GM21576 (cell line): ENCODE measurements at regions not wholly inside any gene's neighbourhood (a gene's known extent, or its start where the extent isn't known, plus 50 kb on each side); places are given as distances from the start of the nearest gene placed in this dataset.
A peak's percentile ranks its signal among the peaks of the same experiment; 100 is the strongest.
"Not testable (repeated sequence)": the region's sequence is repeated elsewhere in the genome, so short reads cannot be mapped to it uniquely, and the experiment has no call there.

ENCODE experiments used
- ATAC-seq: cut with Tn5 transposase; IDR thresholded peaks from one replicate; pipeline ENCODE4 v1.9.1; 2021; ENCODE audit warnings: mild to moderate bottlenecking, moderate library complexity; ENCODE audit not compliant: unreplicated experiment

- ATAC-seq, result no peak
Measured at GRCh38 chr14:56419750-56420149, 159.8 kb upstream of the TMEM260 start.

DNA sequence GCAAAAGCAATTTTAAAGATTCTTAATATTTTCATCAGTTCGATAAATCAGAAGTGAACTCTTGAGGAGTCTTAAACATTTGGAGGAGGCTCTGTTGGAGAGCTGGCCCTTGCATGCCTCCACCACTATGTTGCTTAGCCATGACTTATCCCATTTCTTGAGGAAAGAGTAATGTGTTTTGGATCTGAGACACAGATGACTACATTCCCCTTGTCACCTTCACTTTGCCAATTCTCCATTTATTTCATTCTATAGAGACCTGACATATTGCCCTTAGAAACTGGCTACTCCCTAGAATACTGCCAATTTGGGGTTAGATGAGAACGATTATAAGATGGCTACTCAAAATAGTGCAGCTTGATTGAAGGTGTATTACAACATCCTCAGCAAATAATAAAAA lies 157.4 kb upstream of the TMEM260 start:
- ATAC-seq, result no peak

DNA sequence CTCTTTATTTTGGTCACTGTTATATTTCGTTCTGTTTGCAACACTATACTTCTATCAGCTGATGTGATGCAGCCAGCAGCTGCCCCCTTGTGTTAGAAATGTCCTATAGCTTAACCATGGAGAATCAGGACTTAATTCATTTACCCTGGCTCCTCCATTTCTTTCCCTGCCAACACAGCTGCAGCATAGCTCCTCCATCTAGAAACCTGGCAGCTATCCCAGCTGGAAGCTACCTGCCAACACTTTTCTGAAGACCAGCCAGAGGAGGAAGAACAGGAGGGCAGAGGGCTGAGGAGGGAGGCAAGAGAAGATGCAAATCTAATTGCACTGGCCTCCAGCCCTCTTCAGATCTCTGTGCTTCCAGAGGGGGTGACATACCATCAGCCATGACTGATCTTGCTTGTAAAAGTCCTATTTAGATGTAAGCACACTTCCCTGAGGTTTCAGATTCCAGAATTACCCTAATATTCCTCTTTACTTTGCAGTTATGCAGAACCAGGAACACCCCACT lies 156.8 kb upstream of the TMEM260 start:
- no peak for ATAC-seq

GRCh38 chr14:56423544-56423943 lies 156.1 kb upstream of the TMEM260 start:
- no peak for ATAC-seq

GRCh38 chr14:56431013-56431412 lies 148.6 kb upstream of the TMEM260 start:
- no peak for ATAC-seq

GRCh38 chr14:56449670-56450213 lies 129.9 kb upstream of the TMEM260 start:
- ATAC-seq, result no peak

GRCh38 chr14:56452940-56453339 lies 126.7 kb upstream of the TMEM260 start:
- no peak for ATAC-seq

GRCh38 chr14:56454680-56455079 lies 124.9 kb upstream of the TMEM260 start:
- not testable (repeated sequence) for ATAC-seq

GRCh38 chr14:56460469-56460868 lies 119.1 kb upstream of the TMEM260 start:
- no peak for ATAC-seq

DNA sequence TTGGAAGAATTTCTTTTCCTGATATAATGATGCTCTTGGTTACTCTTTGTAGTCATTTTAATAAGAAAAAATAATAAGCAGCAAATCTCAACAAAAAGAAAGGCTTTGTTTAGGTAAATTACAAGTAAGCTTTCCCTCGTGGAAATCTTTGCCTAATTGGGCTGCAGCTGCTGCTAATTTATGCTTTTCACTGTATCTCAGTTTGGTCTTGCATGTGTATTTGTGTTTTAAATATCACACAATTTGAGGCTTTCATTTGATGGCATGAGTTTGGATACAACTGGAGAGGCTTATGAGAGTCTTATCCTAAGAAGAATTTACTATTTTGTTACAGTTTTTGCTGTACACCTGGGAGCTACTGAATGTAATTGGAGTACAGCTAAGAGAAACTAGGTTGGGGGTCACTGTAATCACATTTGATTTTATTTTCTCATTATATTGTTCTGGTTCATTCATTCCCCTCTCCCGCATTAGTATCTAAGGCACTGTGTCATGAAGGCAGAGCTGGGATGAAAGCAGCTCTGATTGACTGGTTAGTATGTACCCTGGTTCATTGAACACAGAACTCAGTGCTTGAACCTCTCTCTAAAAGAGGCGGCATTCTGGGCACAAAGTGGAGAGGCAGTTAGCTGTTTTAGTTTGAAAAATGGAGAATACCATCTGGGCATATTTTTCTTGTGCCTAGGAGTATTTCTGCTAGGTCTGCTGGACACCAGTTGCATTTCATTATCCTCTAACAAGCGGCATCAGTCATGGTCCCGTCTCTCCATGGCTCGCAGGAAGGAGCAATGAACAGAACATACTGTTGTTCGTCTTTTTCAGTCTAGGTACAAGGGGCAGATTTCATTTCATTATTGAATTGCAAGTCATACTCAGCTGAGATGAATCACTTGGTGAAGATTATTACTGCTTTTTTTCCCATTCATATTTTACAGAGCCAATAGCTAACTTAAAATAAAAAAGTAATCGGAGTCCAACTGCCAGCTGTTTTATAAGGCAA lies 118.0 kb upstream of the TMEM260 start:
- ATAC-seq, result no peak

DNA sequence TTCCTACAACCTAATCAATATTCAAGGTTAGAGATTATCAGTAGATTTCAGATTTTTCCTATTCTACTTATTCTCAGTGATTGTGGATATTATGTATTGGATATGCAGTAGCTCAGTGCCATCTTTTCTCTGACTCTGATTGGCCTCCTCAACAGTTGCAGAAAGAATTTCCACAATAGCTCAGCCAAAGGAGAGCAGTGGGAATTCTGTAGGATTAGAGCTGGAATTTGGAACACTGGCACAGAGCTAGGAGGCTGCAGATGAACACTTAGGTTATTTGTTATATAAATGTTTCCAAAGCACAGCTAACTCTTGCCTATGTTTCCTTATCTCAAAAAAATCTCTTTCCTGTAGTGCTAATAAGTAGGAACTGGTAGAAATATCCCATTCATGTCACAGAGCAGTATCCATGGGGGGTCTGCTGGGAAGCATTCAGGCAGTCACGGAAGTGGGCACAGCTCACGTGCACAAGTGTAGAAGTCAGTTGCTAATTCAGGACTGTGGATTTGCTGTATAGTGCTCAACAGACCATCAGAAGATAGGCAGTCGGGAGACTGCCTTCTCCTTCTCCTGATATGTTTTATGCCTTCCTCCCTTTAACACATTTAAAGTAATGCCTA lies 116.2 kb upstream of the TMEM260 start:
- no peak for ATAC-seq

- ATAC-seq, result no peak
Measured at GRCh38 chr14:56471056-56471455, 108.5 kb upstream of the TMEM260 start.

DNA sequence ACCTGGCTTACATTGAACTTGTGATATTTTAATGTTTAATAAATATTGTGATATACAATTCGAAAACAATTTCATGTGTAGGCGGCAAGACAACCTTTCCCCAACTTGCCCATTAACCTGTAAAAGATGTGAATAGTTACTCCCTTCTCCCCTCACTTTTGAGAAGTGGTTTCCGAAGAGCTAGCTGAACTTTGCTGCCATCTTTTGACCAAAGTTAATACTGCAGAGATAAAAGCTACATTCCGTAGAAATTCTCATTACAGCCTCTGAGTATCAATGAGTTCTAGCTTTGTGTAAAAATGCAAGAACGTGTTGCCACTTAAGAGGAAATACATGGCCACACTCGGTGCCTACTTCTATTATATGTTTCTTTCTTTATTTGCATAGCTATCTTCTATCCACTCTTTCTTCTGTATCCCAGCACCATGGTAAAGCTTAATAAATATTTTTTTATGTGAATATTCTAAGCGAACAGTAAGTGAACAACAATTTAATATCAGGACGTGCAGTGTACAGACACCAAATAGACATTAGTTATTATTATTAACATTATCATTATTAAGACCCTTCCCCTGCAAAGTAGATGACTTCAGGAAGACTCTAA lies 105.1 kb upstream of the TMEM260 start:
- no peak for ATAC-seq

DNA sequence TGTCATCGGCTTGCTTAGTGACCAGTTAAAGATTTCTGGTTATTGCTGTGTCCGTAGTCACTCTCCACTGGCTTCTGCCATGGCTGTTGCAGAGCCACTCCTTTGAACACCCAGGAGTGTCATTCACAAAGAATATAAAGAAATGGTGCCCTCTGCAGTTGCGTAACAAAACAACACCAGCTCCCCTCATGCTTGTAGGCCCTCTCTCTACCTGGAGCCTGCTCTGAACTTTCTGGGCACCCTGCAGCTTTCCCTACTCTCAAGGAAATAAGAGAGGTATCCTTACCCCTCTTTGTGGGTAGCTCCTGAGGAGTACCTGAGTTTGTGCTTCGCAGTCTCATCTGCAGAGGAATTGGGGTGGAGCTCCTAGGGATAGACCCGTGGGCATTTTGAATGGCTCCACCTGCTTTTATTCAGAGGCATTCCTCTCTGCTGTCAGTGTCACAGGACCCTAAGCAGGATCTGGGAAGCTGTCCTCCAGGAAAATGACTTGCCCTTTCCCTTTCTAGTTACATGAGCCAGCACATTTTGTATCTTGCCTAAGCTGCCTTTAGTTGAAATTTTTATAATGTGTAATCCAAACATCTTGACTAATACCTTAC lies 97.2 kb upstream of the TMEM260 start:
- ATAC-seq, result no peak

GRCh38 chr14:56487090-56487667 lies 92.4 kb upstream of the TMEM260 start:
- no peak for ATAC-seq

DNA sequence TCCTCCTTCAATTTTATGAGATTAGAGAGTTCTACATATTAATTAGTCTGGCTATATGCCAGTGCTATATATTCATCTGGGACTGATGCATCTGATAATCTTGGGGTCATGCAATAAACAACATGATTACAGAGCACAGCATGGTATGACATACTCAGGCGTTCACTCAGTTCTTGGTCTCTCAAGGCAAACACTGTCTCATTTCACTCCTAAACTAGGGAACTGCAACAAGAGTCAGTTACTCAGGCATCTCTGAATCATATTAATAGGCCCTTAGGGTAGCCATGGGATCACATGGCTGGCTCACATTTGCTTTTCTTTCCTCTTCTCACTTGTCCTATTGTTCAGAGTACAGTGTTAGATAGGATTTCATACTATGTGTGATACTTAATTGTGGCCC lies 91.8 kb upstream of the TMEM260 start:
- ATAC-seq, result no peak

GRCh38 chr14:56488306-56488705 lies 91.3 kb upstream of the TMEM260 start:
- no peak for ATAC-seq

DNA sequence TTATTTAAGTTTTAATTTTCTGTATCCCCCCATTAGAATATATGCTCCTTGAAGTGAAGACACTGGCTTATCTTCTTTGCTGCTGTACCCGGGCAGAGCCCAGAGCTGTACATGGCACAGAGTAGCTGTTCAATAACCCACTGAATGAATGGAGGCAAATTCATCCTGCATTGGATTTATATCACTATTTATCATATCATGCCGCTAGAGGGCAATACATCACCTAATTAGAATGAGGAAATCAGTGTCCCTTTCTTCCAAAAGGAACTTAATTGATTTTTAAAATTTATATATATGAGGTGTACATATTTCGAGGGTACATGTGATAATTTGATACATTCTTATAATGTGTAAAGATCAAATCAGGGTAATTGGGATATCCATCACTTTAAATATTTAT lies 89.2 kb upstream of the TMEM260 start:
- no peak for ATAC-seq

GRCh38 chr14:56491299-56492285 lies 88.0 kb upstream of the TMEM260 start:
- peak; percentile 49 for ATAC-seq
